ENCODE measurements at regions not wholly inside any gene's neighbourhood (a gene's known extent, or its start where the extent isn't known, plus 50 kb on each side); places are given as distances from the start of the nearest gene placed in this dataset.

- H4K20me1 ChIP-seq (ENCODE audit: insufficient read depth, low read depth, low read length) = no peaks in the 10 kb centered on the region
These were observed 412.3 kb upstream of the CDH11 start for GRCh38 chr16:65534121-65534528.

GRCh38 chr16:65532846-65533245 is 411.0 kb upstream of the CDH11 start:
- Histone ChIP-seq H3K4me3 (ENCODE audit: low read length) (no peak overlapping the region), H3K27me3 (ENCODE audit: low read length) (no peaks in the 10 kb centered on the region), H3K79me2 (ENCODE audit: low read length) (no peaks in the 10 kb centered on the region), H3K4me2 (ENCODE audit: low read depth, low read length, poor library complexity, severe bottlenecking) (no peak overlapping the region), H2AFZ (ENCODE audit: low read length) (no peak overlapping the region), H3K9ac (ENCODE audit: low read length) (no peak overlapping the region), H3K9me3 (ENCODE audit: low read length) (no peaks in the 10 kb centered on the region), H4K20me1 (ENCODE audit: insufficient read depth, low read depth, low read length) (no peaks in the 10 kb centered on the region), H3K36me3 (ENCODE audit: insufficient read depth, low read length) (no peaks in the 10 kb centered on the region), H3K27ac (ENCODE audit: low read length) (no peak overlapping the region), H3K9me2 (replicated peaks; ENCODE audit: insufficient read depth, low read length) (no peaks in the 10 kb centered on the region), H3K4me1 (ENCODE audit: low read length) (no peaks in the 10 kb centered on the region)
- DNase-seq = no peak

More at GRCh38 chr16:65534121-65534528, 412.3 kb upstream of the CDH11 start:
- no peaks in the 10 kb centered on the region for H3K4me1 ChIP-seq (ENCODE audit: low read length)
- H3K9me2 ChIP-seq (replicated peaks; ENCODE audit: insufficient read depth, low read length) = no peaks in the 10 kb centered on the region
- no peaks in the 10 kb centered on the region for H3K79me2 ChIP-seq (ENCODE audit: low read length)
- no peak overlapping the region for H3K4me2 ChIP-seq (ENCODE audit: low read depth, low read length, poor library complexity, severe bottlenecking)
- no peaks in the 10 kb centered on the region for H3K36me3 ChIP-seq (ENCODE audit: insufficient read depth, low read length)
- no peak overlapping the region for H2AFZ ChIP-seq (ENCODE audit: low read length)
- H3K27ac ChIP-seq (ENCODE audit: low read length) = no peak overlapping the region
- no peak for DNase-seq
- no peaks in the 10 kb centered on the region for H3K27me3 ChIP-seq (ENCODE audit: low read length)
- no peaks in the 10 kb centered on the region for H3K9me3 ChIP-seq (ENCODE audit: low read length)
- no peak overlapping the region for H3K4me3 ChIP-seq (ENCODE audit: low read length)
- H3K9ac ChIP-seq (ENCODE audit: low read length) = no peak overlapping the region

GRCh38 chr16:65532258-65532657 is 410.4 kb upstream of the CDH11 start:
- H3K36me3 ChIP-seq (ENCODE audit: insufficient read depth, low read length) = no peaks in the 10 kb centered on the region
- no peaks in the 10 kb centered on the region for H4K20me1 ChIP-seq (ENCODE audit: insufficient read depth, low read depth, low read length)
- no peaks in the 10 kb centered on the region for H3K79me2 ChIP-seq (ENCODE audit: low read length)
- no peak for DNase-seq
- H3K27ac ChIP-seq (ENCODE audit: low read length) = no peak overlapping the region
- no peaks in the 10 kb centered on the region for H3K27me3 ChIP-seq (ENCODE audit: low read length)
- no peaks in the 10 kb centered on the region for H3K9me3 ChIP-seq (ENCODE audit: low read length)
- H2AFZ ChIP-seq (ENCODE audit: low read length) = no peak overlapping the region
- H3K9ac ChIP-seq (ENCODE audit: low read length) = no peak overlapping the region
- H3K4me3 ChIP-seq (ENCODE audit: low read length) = no peak overlapping the region
- H3K9me2 ChIP-seq (replicated peaks; ENCODE audit: insufficient read depth, low read length) = no peaks in the 10 kb centered on the region
- no peak overlapping the region for H3K4me2 ChIP-seq (ENCODE audit: low read depth, low read length, poor library complexity, severe bottlenecking)
- H3K4me1 ChIP-seq (ENCODE audit: low read length) = no peaks in the 10 kb centered on the region

- no peaks in the 10 kb centered on the region for H3K9me2 ChIP-seq (replicated peaks; ENCODE audit: insufficient read depth, low read length)
- no peak for DNase-seq
- no peaks in the 10 kb centered on the region for H4K20me1 ChIP-seq (ENCODE audit: insufficient read depth, low read depth, low read length)
- no peak overlapping the region for H2AFZ ChIP-seq (ENCODE audit: low read length)
- no peaks in the 10 kb centered on the region for H3K9me3 ChIP-seq (ENCODE audit: low read length)
- H3K4me1 ChIP-seq (ENCODE audit: low read length) = no peaks in the 10 kb centered on the region
- H3K4me3 ChIP-seq (ENCODE audit: low read length) = no peak overlapping the region
- H3K36me3 ChIP-seq (ENCODE audit: insufficient read depth, low read length) = no peaks in the 10 kb centered on the region
- H3K79me2 ChIP-seq (ENCODE audit: low read length) = no peaks in the 10 kb centered on the region
- H3K9ac ChIP-seq (ENCODE audit: low read length) = no peak overlapping the region
- no peak overlapping the region for H3K4me2 ChIP-seq (ENCODE audit: low read depth, low read length, poor library complexity, severe bottlenecking)
- H3K27ac ChIP-seq (ENCODE audit: low read length) = no peak overlapping the region
- no peaks in the 10 kb centered on the region for H3K27me3 ChIP-seq (ENCODE audit: low read length)
These were observed 409.6 kb upstream of the CDH11 start for GRCh38 chr16:65531475-65531874.

- Histone ChIP-seq H3K4me2 (ENCODE audit: low read depth, low read length, poor library complexity, severe bottlenecking) (no peak overlapping the region), H3K9me2 (replicated peaks; ENCODE audit: insufficient read depth, low read length) (no peaks in the 10 kb centered on the region), H3K9ac (ENCODE audit: low read length) (no peak overlapping the region), H3K27me3 (ENCODE audit: low read length) (no peaks in the 10 kb centered on the region), H3K4me3 (ENCODE audit: low read length) (no peak overlapping the region), H3K9me3 (ENCODE audit: low read length) (no peaks in the 10 kb centered on the region), H3K27ac (ENCODE audit: low read length) (no peak overlapping the region), H2AFZ (ENCODE audit: low read length) (no peak overlapping the region), H3K36me3 (ENCODE audit: insufficient read depth, low read length) (no peaks in the 10 kb centered on the region), H3K4me1 (ENCODE audit: low read length) (no peaks in the 10 kb centered on the region), H3K79me2 (ENCODE audit: low read length) (no peaks in the 10 kb centered on the region), H4K20me1 (ENCODE audit: insufficient read depth, low read depth, low read length) (no peaks in the 10 kb centered on the region)
- DNase-seq = no peak
These were observed 403.8 kb upstream of the CDH11 start for GRCh38 chr16:65525707-65526106.

- Histone ChIP-seq H3K4me3 (ENCODE audit: low read length) (no peak overlapping the region), H3K79me2 (ENCODE audit: low read length) (no peaks in the 10 kb centered on the region), H2AFZ (ENCODE audit: low read length) (no peak overlapping the region), H3K9me3 (ENCODE audit: low read length) (no peaks in the 10 kb centered on the region), H4K20me1 (ENCODE audit: insufficient read depth, low read depth, low read length) (no peaks in the 10 kb centered on the region), H3K9me2 (replicated peaks; ENCODE audit: insufficient read depth, low read length) (no peaks in the 10 kb centered on the region), H3K4me1 (ENCODE audit: low read length) (no peaks in the 10 kb centered on the region), H3K27ac (ENCODE audit: low read length) (no peak overlapping the region), H3K9ac (ENCODE audit: low read length) (no peak overlapping the region), H3K36me3 (ENCODE audit: insufficient read depth, low read length) (no peaks in the 10 kb centered on the region), H3K4me2 (ENCODE audit: low read depth, low read length, poor library complexity, severe bottlenecking) (no peak overlapping the region), H3K27me3 (ENCODE audit: low read length) (no peaks in the 10 kb centered on the region)
- no peak for DNase-seq
These were observed 403.1 kb upstream of the CDH11 start for GRCh38 chr16:65524997-65525396.

- no peaks in the 10 kb centered on the region for H3K36me3 ChIP-seq (ENCODE audit: insufficient read depth, low read length)
- no peak overlapping the region for H3K9ac ChIP-seq (ENCODE audit: low read length)
- no peaks in the 10 kb centered on the region for H3K9me3 ChIP-seq (ENCODE audit: low read length)
- H3K4me3 ChIP-seq (ENCODE audit: low read length) = no peak overlapping the region
- no peaks in the 10 kb centered on the region for H3K27me3 ChIP-seq (ENCODE audit: low read length)
- H3K27ac ChIP-seq (ENCODE audit: low read length) = no peak overlapping the region
- no peaks in the 10 kb centered on the region for H3K79me2 ChIP-seq (ENCODE audit: low read length)
- H2AFZ ChIP-seq (ENCODE audit: low read length) = no peak overlapping the region
- H3K4me1 ChIP-seq (ENCODE audit: low read length) = no peaks in the 10 kb centered on the region
- H3K9me2 ChIP-seq (replicated peaks; ENCODE audit: insufficient read depth, low read length) = no peaks in the 10 kb centered on the region
- no peaks in the 10 kb centered on the region for H4K20me1 ChIP-seq (ENCODE audit: insufficient read depth, low read depth, low read length)
- no peak for DNase-seq
- H3K4me2 ChIP-seq (ENCODE audit: low read depth, low read length, poor library complexity, severe bottlenecking) = no peak overlapping the region
These were observed 402.4 kb upstream of the CDH11 start for GRCh38 chr16:65524231-65524630.

GRCh38 chr16:65523283-65523944 is 401.6 kb upstream of the CDH11 start:
- Histone ChIP-seq H3K79me2 (ENCODE audit: low read length) (no peaks in the 10 kb centered on the region), H3K36me3 (ENCODE audit: insufficient read depth, low read length) (no peaks in the 10 kb centered on the region), H3K4me2 (ENCODE audit: low read depth, low read length, poor library complexity, severe bottlenecking) (no peak overlapping the region), H3K4me1 (ENCODE audit: low read length) (no peaks in the 10 kb centered on the region), H3K9ac (ENCODE audit: low read length) (no peak overlapping the region), H3K27ac (ENCODE audit: low read length) (no peak overlapping the region), H2AFZ (ENCODE audit: low read length) (no peak overlapping the region), H4K20me1 (ENCODE audit: insufficient read depth, low read depth, low read length) (no peaks in the 10 kb centered on the region), H3K9me3 (ENCODE audit: low read length) (no peaks in the 10 kb centered on the region), H3K9me2 (replicated peaks; ENCODE audit: insufficient read depth, low read length) (no peaks in the 10 kb centered on the region), H3K4me3 (ENCODE audit: low read length) (no peak overlapping the region), H3K27me3 (ENCODE audit: low read length) (no peaks in the 10 kb centered on the region)
- no peak for DNase-seq

Data from Karpas-422 (cell line).